GM23338 (cell line): ENCODE measurements at regions not wholly inside any gene's neighbourhood (a gene's known extent, or its start where the extent isn't known, plus 50 kb on each side); places are given as distances from the start of the nearest gene placed in this dataset.

Source experiments
- CREB1 ChIP-seq: fragments of 250-450 bp; sonication (Bioruptor Pico); IDR thresholded peaks from 2 replicates; pipeline ENCODE4 v1.5.0; 2020; ENCODE audit warnings: low read depth, mild to moderate bottlenecking, moderate library complexity
- CTCF ChIP-seq, 2 experiments: fragments of 200-600 bp in 1 of 2; sonication (generic) in 1 of 2; conservative IDR thresholded peaks; 2 replicates each; pipeline versions ENCODE4 v1.5.1 to v1.6.1; 2016 to 2017; ENCODE audit warnings: antibody characterized with exemption in 2 of 2, low read depth in 2 of 2, mild to moderate bottlenecking in 2 of 2, moderate library complexity in 1 of 2
- EZH2 ChIP-seq: fragments of 200-600 bp; sonication (generic); IDR thresholded peaks from one replicate; pipeline ENCODE4 v1.8.0; 2017; ENCODE audit warnings: antibody characterized with exemption, mild to moderate bottlenecking, low read depth; ENCODE audit not compliant: unreplicated experiment
- EZH2phosphoT487 ChIP-seq: fragments of 200-600 bp; sonication (generic); IDR thresholded peaks from one replicate; pipeline ENCODE4 v1.8.1; 2018; ENCODE audit warnings: antibody characterized with exemption; ENCODE audit not compliant: unreplicated experiment
- JUNB ChIP-seq: IDR thresholded peaks from one replicate; pipeline ENCODE4 v1.6.1; 2016; ENCODE audit warnings: antibody characterized with exemption; ENCODE audit not compliant: unreplicated experiment
- POLR2AphosphoS5 ChIP-seq: IDR thresholded peaks from 2 replicates; pipeline ENCODE4 v1.6.1; 2016; ENCODE audit warnings: antibody characterized with exemption, low read depth
- REST ChIP-seq: IDR thresholded peaks from one replicate; pipeline ENCODE4 v1.6.1; 2018; ENCODE audit warnings: antibody characterized with exemption; ENCODE audit not compliant: unreplicated experiment
- ZNF114 ChIP-seq: fragments of 250-450 bp; sonication (Bioruptor Pico); IDR thresholded peaks from 2 replicates; pipeline ENCODE4 v1.5.0; 2020; ENCODE audit warnings: mild to moderate bottlenecking, moderate library complexity

GRCh38 chr4:164440199-164440598, 313.7 kb upstream of the SMIM31 start:
- TF ChIP-seq EZH2 (no peak), CTCF (conservative IDR thresholded peaks at IDR 0.05; ENCODE audit: low read depth in 2 of 2) (no peak), ZNF114 (CRISPR knock-in tag) (no peak), POLR2AphosphoS5 (no peak), JUNB (no peak), EZH2phosphoT487 (no peak), REST (no peak), CREB1 (CRISPR knock-in tag) (no peak)
